GM12865 (cell line): ENCODE measurements at regions not wholly inside any gene's neighbourhood (a gene's known extent, or its start where the extent isn't known, plus 50 kb on each side); places are given as distances from the start of the nearest gene placed in this dataset.

Experiments used
- DNase-seq: peaks from one replicate; pipeline ENCODE4 v3.0.0; 2010; ENCODE audit warnings: low read depth
- H3K4me3 ChIP-seq: 2 replicates; pipeline ENCODE4 v1.5.1; 2011; ENCODE audit warnings: mild to moderate bottlenecking, low read depth, low read length, control low read depth
- CTCF ChIP-seq: IDR thresholded peaks from 2 replicates; pipeline ENCODE4 v1.5.1; 2011; ENCODE audit warnings: low read length, control low read depth, low read depth, inconsistent platforms; ENCODE audit not compliant: insufficient read depth; ENCODE audit errors: missing control alignments

GRCh38 chr4:125084608-125085007, 230.1 kb upstream of the FAT4 start:
- no peak for TF ChIP-seq CTCF
- no peak overlapping the region for H3K4me3 ChIP-seq
- no peak for DNase-seq

GRCh38 chr4:125082729-125083417, 231.9 kb upstream of the FAT4 start:
- DNase-seq, result no peak
- H3K4me3 ChIP-seq, result no peak overlapping the region
- no peak for TF ChIP-seq CTCF

- TF ChIP-seq CTCF, result no peak
- H3K4me3 ChIP-seq, result no peak overlapping the region
- DNase-seq, result no peak
These were observed 242.5 kb upstream of the FAT4 start for GRCh38 chr4:125072269-125072668.

GRCh38 chr4:125070861-125071260, 243.9 kb upstream of the FAT4 start:
- TF ChIP-seq CTCF, result no peak
- no peak for DNase-seq
- no peak overlapping the region for H3K4me3 ChIP-seq

- H3K4me3 ChIP-seq, result no peak overlapping the region
- no peak for TF ChIP-seq CTCF
- DNase-seq, result no peak
These were observed 252.4 kb upstream of the FAT4 start for GRCh38 chr4:125062115-125063050.

GRCh38 chr4:125060376-125060775, 254.4 kb upstream of the FAT4 start:
- TF ChIP-seq CTCF, result no peak
- no peak for DNase-seq
- no peak overlapping the region for H3K4me3 ChIP-seq
